IMR-90 (cell line): ENCODE measurements at regions not wholly inside any gene's neighbourhood (a gene's known extent, or its start where the extent isn't known, plus 50 kb on each side); places are given as distances from the start of the nearest gene placed in this dataset.

Source experiments
- ATAC-seq: fragments of 200-7000 bp; cut with Tn5 transposase; 2 replicates; pipeline ENCODE4 v1.9.1; 2020; ENCODE audit warnings: low read depth, mild to moderate bottlenecking, moderate library complexity
- BruUV-seq: library from RNA; stranded (reverse); fragments of 400-500 nt; replicated peaks from 2 replicates; lab custom pipeline; 2021; lab: Mats Ljungman, UMichigan
- CTCF ChIA-PET: fragments of 300-600 bp; formaldehyde crosslinking; extraction: SDS; loops from one replicate; lab custom pipeline; 2021; ENCODE audit warnings: antibody characterized with exemption; lab: Yijun Ruan, JAX
- POLR2A ChIA-PET: fragments of 300-600 bp; sonication (Branson Sonifier 250); formaldehyde crosslinking; loops from one replicate; lab custom pipeline; 2022; ENCODE audit warnings: antibody characterized with exemption; ENCODE audit not compliant: unreplicated experiment; lab: Charles Lee
- DNase-seq: peaks from one replicate; pipeline ENCODE4 v3.0.0; 2013
- H2AFZ ChIP-seq: replicated peaks from 2 replicates; pipeline ENCODE3; 2013; ENCODE audit warnings: low read length, mild to moderate bottlenecking; ENCODE audit not compliant: poor library complexity
- H2AK5ac ChIP-seq: 2 replicates; pipeline ENCODE4 v1.6.1; 2013; ENCODE audit warnings: low read depth, low read length, inconsistent platforms
- H2AK9ac ChIP-seq: replicated peaks from 2 replicates; pipeline ENCODE3; 2013; ENCODE audit warnings: mild to moderate bottlenecking, low read depth, low read length, moderate library complexity; ENCODE audit not compliant: poor library complexity
- H2BK120ac ChIP-seq: 2 replicates; pipeline ENCODE4 v1.6.1; 2013; ENCODE audit warnings: low read depth, low read length, inconsistent platforms
- H2BK15ac ChIP-seq: 3 replicates; pipeline ENCODE4 v1.6.1; 2013; ENCODE audit warnings: low read depth, low read length, inconsistent platforms
- H2BK20ac ChIP-seq: 2 replicates; pipeline ENCODE4 v1.6.1; 2013; ENCODE audit warnings: low read depth, mild to moderate bottlenecking, inconsistent platforms, low read length, moderate library complexity
- H2BK5ac ChIP-seq: 2 replicates; pipeline ENCODE4 v1.6.1; 2013; ENCODE audit warnings: mild to moderate bottlenecking, low read depth, low read length, inconsistent platforms; ENCODE audit not compliant: poor library complexity, severe bottlenecking
- H3K14ac ChIP-seq: replicated peaks from 2 replicates; pipeline ENCODE4 v1.6.1; 2013; ENCODE audit warnings: low read depth, low read length, inconsistent platforms
- H3K18ac ChIP-seq: 2 replicates; pipeline ENCODE4 v1.6.1; 2013; ENCODE audit warnings: low read depth, low read length, control low read depth
- H3K23ac ChIP-seq: 2 replicates; pipeline ENCODE4 v1.6.1; 2013; ENCODE audit warnings: low read depth, low read length, inconsistent platforms
- H3K27ac ChIP-seq: 2 replicates; pipeline ENCODE4 v1.5.1; 2013; ENCODE audit warnings: mild to moderate bottlenecking, control low read depth, low read length; ENCODE audit not compliant: insufficient read depth
- H3K27me3 ChIP-seq: 2 replicates; pipeline ENCODE4 v1.6.1; 2013; ENCODE audit warnings: low read length; ENCODE audit not compliant: control insufficient read depth, insufficient read depth
- H3K36me3 ChIP-seq: 2 replicates; pipeline ENCODE4 v1.6.1; 2013; ENCODE audit warnings: low read length, mixed read lengths; ENCODE audit not compliant: control insufficient read depth, insufficient read depth
- H3K4ac ChIP-seq: 2 replicates; pipeline ENCODE4 v1.6.1; 2013; ENCODE audit warnings: low read depth, low read length, inconsistent platforms
- H3K4me1 ChIP-seq: 2 replicates; pipeline ENCODE4 v1.6.1; 2013; ENCODE audit warnings: low read length, mixed read lengths; ENCODE audit not compliant: control insufficient read depth, insufficient read depth
- H3K4me2 ChIP-seq: 2 replicates; pipeline ENCODE4 v1.6.1; 2013; ENCODE audit warnings: low read depth, mild to moderate bottlenecking, control low read depth, low read length, moderate library complexity
- H3K4me3 ChIP-seq: 2 replicates; pipeline ENCODE4 v1.5.1; 2013; ENCODE audit warnings: low read depth, mild to moderate bottlenecking, control low read depth, low read length, moderate library complexity; ENCODE audit not compliant: insufficient read depth
- H3K56ac ChIP-seq: 2 replicates; pipeline ENCODE4 v1.6.1; 2013; ENCODE audit warnings: low read length, inconsistent platforms; ENCODE audit not compliant: insufficient read depth; ENCODE audit errors: extremely low read depth
- H3K79me1 ChIP-seq, 2 experiments: 2 replicates each; pipeline ENCODE4 v1.6.1; 2013; ENCODE audit warnings: low read length in 2 of 2, inconsistent platforms in 1 of 2, low read depth in 1 of 2
- H3K9ac ChIP-seq: 2 replicates; pipeline ENCODE4 v1.6.1; 2013; ENCODE audit warnings: low read depth, low read length, control low read depth
- H3K9me1 ChIP-seq: 2 replicates; pipeline ENCODE4 v1.6.1; 2013; ENCODE audit warnings: low read length, inconsistent platforms; ENCODE audit not compliant: insufficient read depth
- H3K9me3 ChIP-seq: 2 replicates; pipeline ENCODE4 v1.6.1; 2013; ENCODE audit warnings: low read length; ENCODE audit not compliant: control insufficient read depth, insufficient read depth
- H4K20me1 ChIP-seq: 2 replicates; pipeline ENCODE4 v1.6.1; 2013; ENCODE audit warnings: low read length, inconsistent platforms; ENCODE audit not compliant: insufficient read depth
- H4K5ac ChIP-seq: 2 replicates; pipeline ENCODE4 v1.6.1; 2013; ENCODE audit warnings: mild to moderate bottlenecking, low read depth, low read length, control low read depth
- H4K8ac ChIP-seq, 2 experiments: 2 replicates each; pipeline ENCODE4 v1.6.1; 2013; ENCODE audit warnings: low read depth in 2 of 2, low read length in 2 of 2, control low read depth in 1 of 2, inconsistent platforms in 1 of 2
- H4K91ac ChIP-seq: 2 replicates; pipeline ENCODE4 v1.6.1; 2013; ENCODE audit warnings: low read depth, low read length, inconsistent platforms; ENCODE audit not compliant: insufficient read depth
- BHLHE40 ChIP-seq: fragments of 150-350 bp; IDR thresholded peaks from 2 replicates; pipeline ENCODE4 v1.6.1; 2016; ENCODE audit warnings: mild to moderate bottlenecking, low read depth, low read length
- CEBPB ChIP-seq: IDR thresholded peaks from 2 replicates; pipeline ENCODE4 v1.6.1; 2012; ENCODE audit warnings: low read depth, low read length, improper control_type of control experiment
- CHD1 ChIP-seq: IDR thresholded peaks from 2 replicates; pipeline ENCODE4 v1.6.1; 2012; ENCODE audit warnings: low read depth, low read length, improper control_type of control experiment
- CTCF ChIP-seq: conservative IDR thresholded peaks from 2 replicates; pipeline ENCODE4 v1.5.1; 2012; ENCODE audit warnings: mild to moderate bottlenecking, low read depth, low read length, improper control_type of control experiment
- ELK1 ChIP-seq: fragments of 150-350 bp; IDR thresholded peaks from 2 replicates; pipeline ENCODE4 v1.6.1; 2016; ENCODE audit warnings: low read depth, mild to moderate bottlenecking, low read length, moderate library complexity, borderline replicate concordance
- FOS ChIP-seq: fragments of 150-350 bp; IDR thresholded peaks from 2 replicates; pipeline ENCODE4 v1.6.1; 2016; ENCODE audit warnings: low read depth, low read length
- MAFK ChIP-seq: IDR thresholded peaks from 2 replicates; pipeline ENCODE4 v1.6.1; 2012; ENCODE audit warnings: low read depth, low read length, improper control_type of control experiment
- MAZ ChIP-seq: IDR thresholded peaks from 2 replicates; pipeline ENCODE4 v1.6.1; 2012; ENCODE audit warnings: low read depth, mild to moderate bottlenecking, low read length, improper control_type of control experiment, moderate library complexity, borderline replicate concordance
- MXI1 ChIP-seq: IDR thresholded peaks from 2 replicates; pipeline ENCODE4 v1.6.1; 2012; ENCODE audit warnings: low read depth, mild to moderate bottlenecking, low read length, moderate library complexity, borderline replicate concordance
- NFE2L2 ChIP-seq: fragments of 150-350 bp; IDR thresholded peaks from 2 replicates; pipeline ENCODE4 v1.6.1; 2016; ENCODE audit warnings: low read depth, mild to moderate bottlenecking, low read length
- POLR2A ChIP-seq: IDR thresholded peaks from 2 replicates; pipeline ENCODE4 v1.6.1; 2012; ENCODE audit warnings: mild to moderate bottlenecking, low read depth, low read length
- RAD21 ChIP-seq: IDR thresholded peaks from 2 replicates; pipeline ENCODE4 v1.6.1; 2012; ENCODE audit warnings: low read length, improper control_type of control experiment
- RCOR1 ChIP-seq: IDR thresholded peaks from 2 replicates; pipeline ENCODE4 v1.6.1; 2012; ENCODE audit warnings: mild to moderate bottlenecking, low read length, improper control_type of control experiment; ENCODE audit not compliant: insufficient replicate concordance
- RFX5 ChIP-seq: IDR thresholded peaks from 2 replicates; pipeline ENCODE4 v1.8.0; 2012; ENCODE audit warnings: low read depth, mild to moderate bottlenecking, low read length, moderate library complexity
- SMC3 ChIP-seq: fragments of 150-350 bp; IDR thresholded peaks from 2 replicates; pipeline ENCODE4 v1.6.1; 2016; ENCODE audit warnings: low read depth, mild to moderate bottlenecking, antibody characterized with exemption, low read length, moderate library complexity
- USF2 ChIP-seq: fragments of 150-350 bp; IDR thresholded peaks from 2 replicates; pipeline ENCODE4 v1.6.1; 2017; ENCODE audit warnings: mild to moderate bottlenecking, antibody characterized with exemption, low read length, low read depth
- WGBS, 2 experiments: methylation state at CpG; one replicate each; pipeline versions ENCODE4 v1.1.5 to v1.1.7; 2013; ENCODE audit warnings: missing lambda C conversion rate in 2 of 2; ENCODE audit not compliant: insufficient read length in 1 of 2; ENCODE audit errors: extremely low coverage in 2 of 2; 5-methylcytosine and 5-hydroxymethylcytosine counted together
- dilution Hi-C: fragments of 300-500 bp; cut with HindIII; formaldehyde crosslinking; loops from one replicate; pipeline ENCODE4 v1.14.3; 2018; ENCODE audit warnings: low sequenced_read_pairs; ENCODE audit not compliant: unreplicated experiment
- in situ Hi-C: fragments of 300-500 bp; cut with MboI; formaldehyde crosslinking; loops from 3 replicates; pipeline ENCODE4 v1.14.3; 2019; ENCODE audit warnings: low sequenced_read_pairs, inconsistent platforms, mixed read lengths
- intact Hi-C: fragments of 100-400 bp; cut with micrococcal nuclease; formaldehyde crosslinking; loops from 2 replicates; pipeline ENCODE4 v1.10.0; 2022

GRCh38 chr2:238696331-238696730 is 151.6 kb upstream of the TWIST2 start:
- H3K4ac ChIP-seq, result no peak overlapping the region
- no peak overlapping the region for H2BK5ac ChIP-seq
- ChIA-PET CTCF (interaction anchor here (1.6 kb wide), 1 partner anchor 12 kb away, joined by 3 read pairs; no protein-coding TSS in a partner anchor), POLR2A (interaction anchor here (0.6 kb wide), 1 partner anchor 8 kb away, joined by 3 read pairs; no protein-coding TSS in a partner anchor)
- in situ Hi-C loops (no loop called here), intact Hi-C loops (no loop called here), dilution Hi-C loops (no loop called here)
- no peak overlapping the region for H2AK9ac ChIP-seq
- no peak overlapping the region for H4K8ac ChIP-seq
- WGBS, 2 experiments, result no CpG with 5 or more reads among the region's 4 CpGs
- H3K27ac ChIP-seq, result no peak overlapping the region
- no peaks in the 10 kb centered on the region for H4K20me1 ChIP-seq
- H3K4me1 ChIP-seq, result peaks cover 8% of the 10 kb centered on the region; the same call in 1 of the 2 replicates
- no peak overlapping the region for H3K23ac ChIP-seq
- no peak overlapping the region for H3K9ac ChIP-seq
- H3K4me3 ChIP-seq, result no peak overlapping the region
- no peak for TF ChIP-seq USF2
- no peak for TF ChIP-seq FOS
- no peak for TF ChIP-seq MXI1
- TF ChIP-seq RCOR1, result no peak
- TF ChIP-seq SMC3, result no peak
- TF ChIP-seq MAZ, result no peak
- TF ChIP-seq RAD21, result no peak
- no peak for TF ChIP-seq ELK1
- TF ChIP-seq CEBPB, result no peak
- no peak for TF ChIP-seq POLR2A
- TF ChIP-seq CHD1, result no peak
- TF ChIP-seq CTCF, result no peak
- TF ChIP-seq MAFK, result no peak
- no peak for TF ChIP-seq RFX5
- no peak for TF ChIP-seq NFE2L2
- TF ChIP-seq BHLHE40, result no peak
- no peak overlapping the region for H2BK15ac ChIP-seq
- H2AFZ ChIP-seq, result no peak overlapping the region
- H2BK120ac ChIP-seq, result no peak overlapping the region
- no peaks in the 10 kb centered on the region for H3K79me1 ChIP-seq
- H3K56ac ChIP-seq, result no peak overlapping the region
- no peak for ATAC-seq
- H3K18ac ChIP-seq, result no peak overlapping the region
- no peak for DNase-seq
- no TSS peak for BruUV-seq
- no peaks in the 10 kb centered on the region for H3K36me3 ChIP-seq
- H4K91ac ChIP-seq, result no peak overlapping the region
- H3K4me2 ChIP-seq, result no peak overlapping the region
- no peak overlapping the region for H2BK20ac ChIP-seq
- H3K9me1 ChIP-seq, result peaks cover 3% of the 10 kb centered on the region; the same call in 1 of the 2 replicates
- no peaks in the 10 kb centered on the region for H3K9me3 ChIP-seq
- no peaks in the 10 kb centered on the region for H3K27me3 ChIP-seq
- H4K5ac ChIP-seq, result no peak overlapping the region
- H3K14ac ChIP-seq, result no peak overlapping the region
- no peak overlapping the region for H2AK5ac ChIP-seq
